A549 (cell line): ENCODE measurements at regions not wholly inside any gene's neighbourhood (a gene's known extent, or its start where the extent isn't known, plus 50 kb on each side); places are given as distances from the start of the nearest gene placed in this dataset.

Experiments used
- ATAC-seq, 2 experiments: fragments of 200-7000 bp in 1 of 2; fragments of >200 bp in 1 of 2; cut with Nextera tagmentation in 1 of 2; cut with Tn5 transposase in 1 of 2; 3 replicates each; pipeline versions ENCODE4 v1.8.0 to v1.9.1; 2018 to 2020; ENCODE audit warnings: mild to moderate bottlenecking in 1 of 2, moderate library complexity in 1 of 2
- CTCF ChIA-PET: fragments of 300-600 bp; sonication (Branson Sonifier 250); formaldehyde crosslinking; extraction: SDS; loops from one replicate; lab custom pipeline; 2021; ENCODE audit warnings: antibody characterized with exemption, inconsistent platforms; lab: Yijun Ruan, JAX
- POLR2A ChIA-PET: fragments of 350-600 bp; formaldehyde crosslinking; extraction: SDS; loops from one replicate; lab custom pipeline; 2021; ENCODE audit warnings: antibody characterized with exemption, inconsistent platforms; lab: Yijun Ruan, JAX
- DNase-seq, 2 experiments: peaks; one replicate each; pipeline versions ENCODE4 v3.0.0 to v3.0.0-alpha.2; 2011 to 2016; ENCODE audit warnings: low read depth in 1 of 2, low spot score in 1 of 2
- FAIRE-seq: peaks from 2 replicates; lab custom pipeline; 2011; peaks lifted over from hg19 to GRCh38; lab: Jason Lieb, UNC
- H3K27ac ChIP-seq, 2 experiments: fragments of >200 bp; sonication (Bioruptor Twin); formaldehyde crosslinking; 3 replicates each; pipeline ENCODE4 v1.5.1; 2016 to 2017
- H3K4me1 ChIP-seq: fragments of >200 bp; sonication (Bioruptor Twin); formaldehyde crosslinking; 3 replicates; pipeline ENCODE4 v1.6.1; 2016
- H3K4me2 ChIP-seq: fragments of >200 bp; sonication (Bioruptor Twin); formaldehyde crosslinking; 3 replicates; pipeline ENCODE4 v1.6.1; 2016
- H3K4me3 ChIP-seq: fragments of >200 bp; sonication (Bioruptor Twin); formaldehyde crosslinking; 3 replicates; pipeline ENCODE4 v1.5.1; 2016
- H3K9me3 ChIP-seq: fragments of >200 bp; sonication (Bioruptor Twin); formaldehyde crosslinking; 3 replicates; pipeline ENCODE4 v1.6.1; 2016
- CBX2 ChIP-seq: fragments of 200-600 bp; sonication (generic); IDR thresholded peaks from 2 replicates; pipeline ENCODE4 v1.6.1; 2016; ENCODE audit warnings: low read depth, mild to moderate bottlenecking, borderline replicate concordance
- CTCF ChIP-seq: fragments of >200 bp; sonication (Bioruptor Twin); formaldehyde crosslinking; IDR thresholded peaks from 3 replicates; pipeline ENCODE4 v1.5.1; 2016
- ELK1 ChIP-seq: fragments of 150-350 bp; IDR thresholded peaks from 2 replicates; pipeline ENCODE4 v1.6.1; 2014; ENCODE audit warnings: low read depth, mild to moderate bottlenecking, low read length
- FOSL2 ChIP-seq, 2 experiments: fragments of 450-650 bp in 1 of 2; fragments of >200 bp in 1 of 2; sonication (Bioruptor Twin) in 1 of 2; formaldehyde crosslinking; IDR thresholded peaks; 2 replicates each; pipeline versions ENCODE4 v1.5.0 to v1.6.1; 2016 to 2020; ENCODE audit warnings: mild to moderate bottlenecking in 1 of 2, moderate library complexity in 1 of 2
- FOXS1 ChIP-seq: fragments of 250-450 bp; sonication (Bioruptor Pico); IDR thresholded peaks from 2 replicates; pipeline ENCODE4 v1.5.0; 2020; ENCODE audit warnings: mild to moderate bottlenecking, moderate library complexity
- HOXA7 ChIP-seq: fragments of 250-450 bp; sonication (Bioruptor Pico); IDR thresholded peaks from 2 replicates; pipeline ENCODE4 v1.5.0; 2020; ENCODE audit warnings: mild to moderate bottlenecking, moderate library complexity
- HOXB13 ChIP-seq: fragments of 250-450 bp; sonication (Bioruptor Pico); IDR thresholded peaks from 2 replicates; pipeline ENCODE4 v1.5.0; 2020; ENCODE audit warnings: low read depth, mild to moderate bottlenecking, moderate library complexity
- HOXB5 ChIP-seq: fragments of 250-450 bp; sonication (Bioruptor Pico); IDR thresholded peaks from 2 replicates; pipeline ENCODE4 v1.5.0; 2020; ENCODE audit warnings: mild to moderate bottlenecking, moderate library complexity
- KDM1A ChIP-seq: fragments of 200-600 bp; sonication (generic); IDR thresholded peaks from 2 replicates; pipeline ENCODE4 v1.6.1; 2016; ENCODE audit warnings: low read depth, mild to moderate bottlenecking
- KDM5A ChIP-seq: fragments of 200-600 bp; sonication (generic); IDR thresholded peaks from 2 replicates; pipeline ENCODE4 v1.6.1; 2016; ENCODE audit warnings: antibody characterized with exemption, mild to moderate bottlenecking
- MAFK ChIP-seq: fragments of 450-650 bp; IDR thresholded peaks from 2 replicates; pipeline ENCODE4 v1.6.1; 2014; ENCODE audit not compliant: partially characterized antibody
- MAX ChIP-seq: IDR thresholded peaks from 2 replicates; pipeline ENCODE4 v1.6.1; 2012
- NFE2L2 ChIP-seq: fragments of 150-350 bp; conservative IDR thresholded peaks from 2 replicates; pipeline ENCODE4 v1.6.1; 2014; ENCODE audit warnings: low read length
- NPAS2 ChIP-seq: fragments of 250-450 bp; sonication (Bioruptor Pico); IDR thresholded peaks from 2 replicates; pipeline ENCODE4 v1.8.0; 2022; ENCODE audit warnings: mild to moderate bottlenecking, moderate library complexity, borderline replicate concordance
- PHF8 ChIP-seq: fragments of 200-600 bp; sonication (generic); IDR thresholded peaks from 2 replicates; pipeline ENCODE4 v1.6.1; 2016; ENCODE audit warnings: low read depth, mild to moderate bottlenecking, antibody characterized with exemption, moderate library complexity, borderline replicate concordance
- REST ChIP-seq: fragments of 200-600 bp; sonication (generic); IDR thresholded peaks from 2 replicates; pipeline ENCODE4 v1.6.1; 2016; ENCODE audit warnings: antibody characterized with exemption, mild to moderate bottlenecking, moderate library complexity
- TFCP2L1 ChIP-seq: fragments of 250-450 bp; sonication (Bioruptor Pico); IDR thresholded peaks from 2 replicates; pipeline ENCODE4 v1.5.0; 2021; ENCODE audit warnings: mild to moderate bottlenecking
- USF2 ChIP-seq: fragments of 450-650 bp; IDR thresholded peaks from 2 replicates; pipeline ENCODE4 v1.6.1; 2014; ENCODE audit warnings: antibody characterized with exemption
- ZFP36 ChIP-seq: fragments of 450-650 bp; IDR thresholded peaks from 2 replicates; pipeline ENCODE4 v1.6.1; 2014; ENCODE audit warnings: borderline replicate concordance; ENCODE audit not compliant: partially characterized antibody
- ZNF302 ChIP-seq: fragments of 250-450 bp; sonication (Bioruptor Pico); IDR thresholded peaks from 2 replicates; pipeline ENCODE4 v1.9.0; 2021; ENCODE audit warnings: inconsistent platforms, mild to moderate bottlenecking, moderate library complexity
- WGBS: methylation state at CpG from one replicate; pipeline ENCODE4 v1.1.6; 2017; ENCODE audit errors: missing lambda C conversion rate; 5-methylcytosine and 5-hydroxymethylcytosine counted together

GRCh38 chr3:106247902-106248684, 379.3 kb upstream of the CBLB start:
- no peak overlapping the region for H3K4me2 ChIP-seq
- H3K9me3 ChIP-seq = peaks cover 8% of the 10 kb centered on the region; the same call in 1 of the 3 replicates
- no peak overlapping the region for H3K27ac ChIP-seq
- H3K4me3 ChIP-seq = no peak overlapping the region
- TF ChIP-seq MAFK = peak; percentile 88
- TF ChIP-seq ZFP36 = no peak
- TF ChIP-seq, all 56 proteins: peak for 1
- ATAC-seq (no peak), FAIRE-seq (no peak), DNase-seq (no peak)
- WGBS = 55% methylated on average over 5 of the region's 5 CpGs
- ChIA-PET CTCF (no interaction called here), POLR2A (no interaction called here)
- H3K4me1 ChIP-seq = no peaks in the 10 kb centered on the region

GRCh38 chr3:106249159-106249558, 380.3 kb upstream of the CBLB start:
- peaks cover 8% of the 10 kb centered on the region; the same call in 1 of the 3 replicates for H3K9me3 ChIP-seq
- no peak overlapping the region for H3K27ac ChIP-seq
- H3K4me1 ChIP-seq = no peaks in the 10 kb centered on the region
- CTCF ChIA-PET = no interaction called here
- FAIRE-seq (no peak), DNase-seq (no peak), ATAC-seq (no peak)
- POLR2A ChIA-PET = no interaction called here
- no peak overlapping the region for H3K4me2 ChIP-seq
- WGBS = 58% methylated on average over 2 of the region's 2 CpGs
- TF ChIP-seq USF2 = no peak
- TF ChIP-seq CBX2 = no peak
- no peak for TF ChIP-seq FOSL2 (IDR thresholded peaks at IDR 0.05)
- no peak for TF ChIP-seq FOSL2 (CRISPR knock-in tag; IDR thresholded peaks at IDR 0.05)
- no peak for TF ChIP-seq KDM5A
- no peak for TF ChIP-seq REST
- no peak for TF ChIP-seq ELK1
- no peak for TF ChIP-seq HOXB13 (CRISPR knock-in tag)
- TF ChIP-seq ZNF302 (CRISPR knock-in tag) = no peak
- TF ChIP-seq FOXS1 (CRISPR knock-in tag) = no peak
- TF ChIP-seq CTCF = no peak
- no peak for TF ChIP-seq TFCP2L1 (CRISPR knock-in tag)
- no peak for TF ChIP-seq HOXB5 (CRISPR knock-in tag)
- no peak for TF ChIP-seq NFE2L2
- no peak for TF ChIP-seq PHF8
- TF ChIP-seq KDM1A = no peak
- TF ChIP-seq MAX = no peak
- TF ChIP-seq NPAS2 (CRISPR knock-in tag) = no peak
- no peak for TF ChIP-seq HOXA7 (CRISPR knock-in tag)
- no peak overlapping the region for H3K4me3 ChIP-seq
